GM18507 (cell line): ENCODE measurements at regions not wholly inside any gene's neighbourhood (a gene's known extent, or its start where the extent isn't known, plus 50 kb on each side); places are given as distances from the start of the nearest gene placed in this dataset.

Experiments
- DNase-seq: peaks from one replicate; pipeline ENCODE4 v3.0.0; 2011; ENCODE audit warnings: low read depth; ENCODE audit not compliant: insufficient read length; ENCODE audit errors: extremely low spot score
- FAIRE-seq: peaks from 2 replicates; lab custom pipeline; 2011; peaks lifted over from hg19 to GRCh38; lab: Jason Lieb, UNC

- DNase-seq (no peak), FAIRE-seq (no peak)
Observed at GRCh38 chr3:6771171-6771570, 89.7 kb upstream of the GRM7 start.

- no peak for DNase-seq
Observed at GRCh38 chr3:6779140-6779539, 81.8 kb upstream of the GRM7 start.

GRCh38 chr3:6781092-6781491 lies 79.8 kb upstream of the GRM7 start:
- DNase-seq (no peak), FAIRE-seq (no peak)

More at GRCh38 chr3:6779140-6779539, 81.8 kb upstream of the GRM7 start:
- no peak for FAIRE-seq

GRCh38 chr3:6785726-6786125 lies 75.2 kb upstream of the GRM7 start:
- FAIRE-seq = no peak

DNA sequence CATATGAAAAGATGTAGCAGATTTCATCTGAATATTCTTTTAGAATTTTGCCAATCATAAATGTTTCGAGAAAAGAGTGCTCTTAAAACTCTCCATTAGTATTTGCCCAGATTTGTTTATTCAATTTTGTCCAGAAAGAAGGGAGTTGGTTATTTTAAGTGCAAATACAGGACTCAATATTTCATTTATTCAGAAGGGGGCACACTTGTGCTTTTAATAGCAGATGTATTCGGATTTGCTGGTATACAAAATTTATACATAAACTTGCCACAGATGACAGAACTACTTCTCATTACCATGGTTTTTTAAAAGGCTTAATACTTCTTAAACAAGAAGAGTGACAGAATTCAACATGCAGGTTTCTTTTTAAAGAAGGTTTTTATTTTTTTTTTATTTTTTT lies 69.8 kb upstream of the GRM7 start:
- FAIRE-seq (no peak), DNase-seq (no peak)

More at GRCh38 chr3:6785726-6786125, 75.2 kb upstream of the GRM7 start:
- no peak for DNase-seq

DNA sequence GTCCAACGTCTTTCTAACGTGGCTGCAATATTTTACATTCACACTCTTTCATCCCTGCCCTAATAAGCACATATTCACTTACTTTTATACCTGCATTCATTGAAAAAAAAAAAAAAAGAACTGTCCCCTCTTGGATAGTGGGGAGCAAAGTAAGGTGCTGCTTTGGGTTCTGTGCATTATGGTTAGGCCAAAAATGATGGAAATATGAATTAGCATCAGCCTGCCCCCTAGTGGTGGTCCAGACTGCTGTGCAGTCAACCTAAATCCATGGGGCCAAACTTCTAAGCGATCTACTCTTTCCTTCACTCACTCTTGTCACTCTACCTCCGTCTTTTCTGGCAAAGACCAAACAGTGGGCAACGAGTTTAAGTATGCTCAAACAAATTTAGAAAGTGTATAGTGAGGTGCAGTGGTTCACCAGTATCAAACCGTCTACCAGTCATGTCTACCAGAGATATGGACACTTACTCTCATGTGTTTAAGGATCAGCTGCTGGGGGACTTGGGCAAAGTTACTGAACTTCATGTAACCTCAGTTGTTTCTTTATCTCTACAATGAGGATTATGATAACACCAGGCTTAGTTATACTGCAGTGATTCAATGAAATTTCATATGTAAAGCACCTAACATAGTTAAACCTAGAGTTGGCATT lies 61.5 kb upstream of the GRM7 start:
- FAIRE-seq = peak; percentile 73
- DNase-seq = no peak

DNA sequence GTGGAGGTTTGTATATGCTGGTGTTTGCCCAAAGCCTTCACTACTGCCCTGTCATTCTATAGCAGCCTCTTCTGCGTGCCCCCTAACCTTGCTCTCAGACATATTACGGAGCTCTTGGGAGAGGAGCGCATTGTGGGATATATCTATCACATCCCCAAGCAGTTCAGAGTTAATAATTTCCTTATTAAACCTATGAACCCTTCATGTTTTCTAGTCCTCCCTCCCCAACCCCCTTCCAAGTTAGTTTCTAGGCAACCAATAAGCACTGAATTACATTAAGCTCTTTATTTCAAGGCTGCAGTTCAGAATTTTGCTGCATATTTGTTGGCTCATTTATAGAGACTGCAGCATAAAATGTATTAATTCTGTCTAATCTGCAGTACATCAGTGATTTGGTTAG lies 57.3 kb upstream of the GRM7 start:
- FAIRE-seq (no peak), DNase-seq (no peak)

DNA sequence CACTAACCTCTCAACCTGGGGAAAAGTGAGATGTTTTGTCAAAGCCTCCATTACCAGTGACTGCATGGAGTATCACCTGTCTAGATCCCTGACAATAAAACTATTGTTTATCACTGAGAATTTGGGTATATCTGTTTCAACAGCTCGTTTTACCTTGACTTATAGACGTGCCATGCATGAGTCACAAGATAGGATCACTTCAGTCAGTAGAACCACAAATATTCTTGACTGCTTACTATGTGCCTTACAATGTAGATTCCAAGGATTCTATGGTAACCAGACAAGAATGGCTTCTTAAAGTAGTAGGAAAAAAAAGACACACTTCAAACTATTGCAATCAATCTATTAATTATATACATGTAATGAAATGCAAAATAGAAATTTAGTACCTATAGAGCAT lies 55.7 kb upstream of the GRM7 start:
- DNase-seq = no peak
- no peak for FAIRE-seq

DNA sequence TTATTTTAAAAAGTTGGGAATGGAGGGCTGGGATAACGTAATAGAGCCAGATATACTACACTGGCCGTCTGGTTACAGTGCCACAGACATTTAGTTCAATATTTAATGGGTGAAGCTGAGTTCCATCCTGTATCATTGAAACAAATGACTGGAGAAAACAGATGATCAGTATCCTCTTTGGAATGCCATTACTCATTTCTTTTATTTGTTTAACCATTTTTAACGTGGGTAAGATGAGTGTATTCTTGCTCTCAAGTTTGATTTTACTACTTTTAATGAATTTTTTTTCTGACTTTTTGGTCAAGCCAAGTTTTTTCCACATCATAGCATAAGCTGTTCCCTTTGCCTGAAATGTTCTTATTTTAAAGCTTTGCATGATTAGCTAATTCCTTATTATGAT lies 53.9 kb upstream of the GRM7 start:
- DNase-seq (no peak), FAIRE-seq (no peak)

DNA sequence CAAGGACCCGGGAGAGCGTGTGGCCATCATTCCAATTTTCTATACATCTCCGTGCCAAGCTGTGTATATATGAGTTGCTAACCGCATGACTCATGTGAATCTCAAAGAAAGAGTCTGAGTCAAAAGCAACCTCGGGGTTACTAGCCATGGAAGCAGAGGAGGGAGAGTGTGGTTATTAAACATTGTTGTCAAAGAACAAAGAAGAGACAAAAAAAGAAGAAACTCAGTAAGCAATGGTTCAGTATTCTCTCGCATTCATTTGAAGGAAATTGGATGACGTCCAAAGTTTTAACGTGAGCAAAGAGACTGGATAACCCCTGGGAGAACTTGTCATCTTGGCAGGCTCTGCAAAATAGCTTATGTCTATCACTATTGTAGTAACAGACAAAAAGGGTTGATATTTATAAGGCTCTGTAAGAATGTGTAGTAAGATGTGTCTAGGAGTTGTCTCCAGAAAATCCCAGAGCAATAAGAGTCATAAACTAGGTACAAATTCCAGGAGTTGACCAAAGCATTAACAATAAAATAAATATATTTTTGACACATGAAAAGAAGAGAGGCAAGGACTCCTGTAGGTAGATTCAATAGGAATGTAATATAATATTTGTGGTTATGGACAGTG lies 52.8 kb upstream of the GRM7 start:
- FAIRE-seq = no peak
- DNase-seq = no peak

GRCh38 chr3:6809349-6809748 lies 51.6 kb upstream of the GRM7 start:
- FAIRE-seq (no peak), DNase-seq (no peak)
